OCI-LY1 (cell line): ENCODE measurements at regions not wholly inside any gene's neighbourhood (a gene's known extent, or its start where the extent isn't known, plus 50 kb on each side); places are given as distances from the start of the nearest gene placed in this dataset.

Experiments
- H2AFZ ChIP-seq: fragments of 200-600 bp; sonication (generic), shearing (Covaris generic); 2 replicates; pipeline ENCODE4 v1.6.0; 2014; ENCODE audit warnings: antibody characterized with exemption, mild to moderate bottlenecking, low read length
- H3F3A ChIP-seq: fragments of 200-600 bp; sonication (generic), shearing (Covaris generic); 2 replicates; pipeline ENCODE4 v1.6.0; 2014; ENCODE audit warnings: mild to moderate bottlenecking, antibody characterized with exemption, low read length, moderate library complexity; ENCODE audit not compliant: insufficient read depth
- H3K27ac ChIP-seq: fragments of 200-600 bp; sonication (generic); 2 replicates; pipeline ENCODE4 v1.5.1; 2014; ENCODE audit warnings: low read length, mixed run types, mild to moderate bottlenecking, low read depth; ENCODE audit not compliant: poor library complexity, severe bottlenecking
- H3K27me3 ChIP-seq: fragments of 200-600 bp; sonication (generic); 2 replicates; pipeline ENCODE4 v1.6.0; 2014; ENCODE audit warnings: antibody characterized with exemption, mild to moderate bottlenecking, low read length, moderate library complexity; ENCODE audit not compliant: insufficient read depth
- H3K36me3 ChIP-seq: fragments of 200-600 bp; sonication (generic); 2 replicates; pipeline ENCODE4 v1.6.1; 2014; ENCODE audit warnings: mild to moderate bottlenecking, antibody characterized with exemption, low read length, moderate library complexity, mixed read lengths; ENCODE audit not compliant: insufficient read depth
- H3K4me1 ChIP-seq: fragments of 200-600 bp; sonication (generic); 2 replicates; pipeline ENCODE4 v1.5.1; 2014; ENCODE audit warnings: mild to moderate bottlenecking, low read length, moderate library complexity; ENCODE audit not compliant: insufficient read depth, severe bottlenecking
- H3K4me2 ChIP-seq: fragments of 200-600 bp; sonication (generic), shearing (Covaris generic); 2 replicates; pipeline ENCODE4 v1.6.1; 2014; ENCODE audit warnings: low read length
- H3K4me3 ChIP-seq: fragments of 200-600 bp; sonication (generic); 2 replicates; pipeline ENCODE4 v1.5.1; 2014; ENCODE audit warnings: low read length, low read depth, mild to moderate bottlenecking, mixed read lengths; ENCODE audit not compliant: poor library complexity, severe bottlenecking
- H3K79me2 ChIP-seq: fragments of 200-600 bp; shearing (Covaris generic); 2 replicates; pipeline ENCODE4 v1.6.1; 2016; ENCODE audit warnings: mixed run types, low read length, mixed read lengths; ENCODE audit not compliant: insufficient read depth
- H3K9ac ChIP-seq: fragments of 200-600 bp; sonication (generic), shearing (Covaris generic); 2 replicates; pipeline ENCODE4 v1.6.1; 2014; ENCODE audit warnings: mild to moderate bottlenecking, low read length, mixed read lengths
- H3K9me2 ChIP-seq: fragments of 200-600 bp; sonication (generic), shearing (Covaris generic); 2 replicates; pipeline ENCODE4 v1.6.1; 2014; ENCODE audit warnings: low read depth, mild to moderate bottlenecking, low read length, mixed read lengths
- H3K9me3 ChIP-seq: fragments of 200-600 bp; shearing (Covaris generic); 2 replicates; pipeline ENCODE4 v1.6.1; 2014; ENCODE audit warnings: low read length, mixed read lengths
- H4K20me1 ChIP-seq: fragments of 200-600 bp; sonication (generic), shearing (Covaris generic); 2 replicates; pipeline ENCODE4 v1.6.0; 2016; ENCODE audit warnings: mild to moderate bottlenecking, low read length; ENCODE audit not compliant: insufficient read depth
- EZH2 ChIP-seq: fragments of 200-600 bp; sonication (generic), shearing (Covaris generic); IDR thresholded peaks from 2 replicates; pipeline ENCODE4 v1.8.0; 2017; ENCODE audit warnings: borderline replicate concordance, mixed run types, mild to moderate bottlenecking, antibody characterized with exemption, low read length, moderate library complexity, mixed read lengths
- TF ChIP-seq, protein P1 (sequence below): fragments of 200-600 bp; sonication (generic), shearing (Covaris generic); IDR thresholded peaks from 2 replicates; pipeline ENCODE4 v1.5.1; 2017; ENCODE audit warnings: mild to moderate bottlenecking, antibody characterized with exemption, low read length, moderate library complexity, mixed read lengths

- H3K4me2 ChIP-seq, result no peak overlapping the region
- H2AFZ ChIP-seq, result no peak overlapping the region
- H3K36me3 ChIP-seq, result no peaks in the 10 kb centered on the region
Observed at GRCh38 chr21:25371841-25372425, 235.3 kb downstream of the MRPL39 start.

GRCh38 chr21:25370311-25370744, 237.0 kb downstream of the MRPL39 start:
- Histone ChIP-seq H3K9me3 (no peaks in the 10 kb centered on the region), H3K9me2 (no peaks in the 10 kb centered on the region), H3K27ac (no peak overlapping the region), H3K9ac (no peak overlapping the region), H3K4me3 (no peak overlapping the region), H3K36me3 (no peaks in the 10 kb centered on the region), H3F3A (no peaks in the 10 kb centered on the region), H3K4me1 (no peaks in the 10 kb centered on the region), H4K20me1 (no peaks in the 10 kb centered on the region), H3K4me2 (no peak overlapping the region), H3K27me3 (no peaks in the 10 kb centered on the region), H2AFZ (no peak overlapping the region), H3K79me2 (no peaks in the 10 kb centered on the region)
- TF ChIP-seq, protein P1, sequence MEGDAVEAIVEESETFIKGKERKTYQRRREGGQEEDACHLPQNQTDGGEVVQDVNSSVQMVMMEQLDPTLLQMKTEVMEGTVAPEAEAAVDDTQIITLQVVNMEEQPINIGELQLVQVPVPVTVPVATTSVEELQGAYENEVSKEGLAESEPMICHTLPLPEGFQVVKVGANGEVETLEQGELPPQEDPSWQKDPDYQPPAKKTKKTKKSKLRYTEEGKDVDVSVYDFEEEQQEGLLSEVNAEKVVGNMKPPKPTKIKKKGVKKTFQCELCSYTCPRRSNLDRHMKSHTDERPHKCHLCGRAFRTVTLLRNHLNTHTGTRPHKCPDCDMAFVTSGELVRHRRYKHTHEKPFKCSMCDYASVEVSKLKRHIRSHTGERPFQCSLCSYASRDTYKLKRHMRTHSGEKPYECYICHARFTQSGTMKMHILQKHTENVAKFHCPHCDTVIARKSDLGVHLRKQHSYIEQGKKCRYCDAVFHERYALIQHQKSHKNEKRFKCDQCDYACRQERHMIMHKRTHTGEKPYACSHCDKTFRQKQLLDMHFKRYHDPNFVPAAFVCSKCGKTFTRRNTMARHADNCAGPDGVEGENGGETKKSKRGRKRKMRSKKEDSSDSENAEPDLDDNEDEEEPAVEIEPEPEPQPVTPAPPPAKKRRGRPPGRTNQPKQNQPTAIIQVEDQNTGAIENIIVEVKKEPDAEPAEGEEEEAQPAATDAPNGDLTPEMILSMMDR, result no peak
- no peak for TF ChIP-seq EZH2

More at GRCh38 chr21:25371841-25372425, 235.3 kb downstream of the MRPL39 start:
- H3K4me3 ChIP-seq, result no peak overlapping the region
- H3K9me2 ChIP-seq, result no peaks in the 10 kb centered on the region
- TF ChIP-seq, protein P1, result no peak
- TF ChIP-seq EZH2, result no peak
- H4K20me1 ChIP-seq, result no peaks in the 10 kb centered on the region
- no peak overlapping the region for H3K9ac ChIP-seq
- no peaks in the 10 kb centered on the region for H3K4me1 ChIP-seq
- no peak overlapping the region for H3K27ac ChIP-seq
- no peaks in the 10 kb centered on the region for H3F3A ChIP-seq
- no peaks in the 10 kb centered on the region for H3K79me2 ChIP-seq
- no peaks in the 10 kb centered on the region for H3K27me3 ChIP-seq
- H3K9me3 ChIP-seq, result no peaks in the 10 kb centered on the region

DNA sequence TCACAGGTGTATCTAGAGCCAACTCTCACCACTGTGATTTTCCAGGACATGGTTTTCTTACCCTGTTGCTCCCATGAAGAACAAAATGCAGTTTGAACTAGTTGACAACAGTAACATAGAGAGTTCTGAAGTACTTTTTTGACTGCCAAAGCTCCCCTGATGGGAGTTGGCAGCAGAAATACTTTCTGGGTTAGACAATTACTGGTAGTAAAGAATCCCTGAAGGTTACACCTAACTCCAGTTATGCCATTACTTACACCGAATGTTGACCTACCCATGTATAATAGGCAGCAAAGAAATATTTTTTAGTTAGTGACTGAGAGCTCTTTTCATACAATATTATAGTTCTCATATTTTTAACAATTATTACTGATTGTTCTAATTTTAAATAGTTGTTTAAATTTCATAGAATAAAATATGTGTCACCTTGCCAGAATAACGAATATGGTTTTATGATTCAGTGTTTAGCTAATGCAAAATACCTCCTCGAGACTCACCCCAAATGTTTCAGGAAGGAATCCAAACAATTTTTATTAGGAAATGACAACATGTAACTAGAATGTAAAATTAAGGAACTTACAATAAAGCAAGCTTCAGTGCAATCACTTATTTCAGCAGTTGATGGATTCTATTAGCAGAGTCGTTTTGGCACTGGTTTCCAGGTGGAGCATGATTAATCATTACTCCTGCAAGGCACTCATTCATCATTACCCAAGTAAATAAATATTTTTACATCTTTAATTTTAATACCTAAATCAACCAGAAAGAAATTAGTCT, 237.6 kb downstream of the MRPL39 start:
- H2AFZ ChIP-seq, result no peak overlapping the region
- no peak overlapping the region for H3K27ac ChIP-seq
- H3K4me3 ChIP-seq, result no peak overlapping the region
- no peak overlapping the region for H3K9ac ChIP-seq
- TF ChIP-seq EZH2, result no peak
- TF ChIP-seq, protein P1, result no peak
- H3K79me2 ChIP-seq, result no peaks in the 10 kb centered on the region
- H3K9me2 ChIP-seq, result no peaks in the 10 kb centered on the region
- no peaks in the 10 kb centered on the region for H3K9me3 ChIP-seq
- H3K4me2 ChIP-seq, result no peak overlapping the region
- no peaks in the 10 kb centered on the region for H3K4me1 ChIP-seq
- H3K27me3 ChIP-seq, result no peaks in the 10 kb centered on the region
- H4K20me1 ChIP-seq, result no peaks in the 10 kb centered on the region
- no peaks in the 10 kb centered on the region for H3F3A ChIP-seq
- H3K36me3 ChIP-seq, result no peaks in the 10 kb centered on the region
